Astrocyte of the spinal cord (primary cell): ENCODE measurements at regions not wholly inside any gene's neighbourhood (a gene's known extent, or its start where the extent isn't known, plus 50 kb on each side); places are given as distances from the start of the nearest gene placed in this dataset.

Experiments
- DNase-seq: peaks from one replicate; pipeline ENCODE4 v3.0.0; 2011; ENCODE audit warnings: low read depth, low spot score
- H3K4me3 ChIP-seq: 2 replicates; pipeline ENCODE4 v1.5.1; 2011; ENCODE audit warnings: low read depth, mild to moderate bottlenecking, low read length, moderate library complexity
- CTCF ChIP-seq: IDR thresholded peaks from 2 replicates; pipeline ENCODE4 v1.5.1; 2012; ENCODE audit warnings: low read depth, mild to moderate bottlenecking, low read length, inconsistent platforms
- in situ Hi-C: cut with HindIII; loops from 2 replicates; pipeline ENCODE4 v1.10.0; 2017; ENCODE audit warnings: low sequenced_read_pairs

- DNase-seq: no peak
- TF ChIP-seq CTCF: no peak
- in situ Hi-C loops: no loop called here
- no peak overlapping the region for H3K4me3 ChIP-seq
Observed at GRCh38 chr2:107361751-107362381, 464.8 kb upstream of the RGPD4 start.

- in situ Hi-C loops: no loop called here
- H3K4me3 ChIP-seq: no peak overlapping the region
- no peak for TF ChIP-seq CTCF
- DNase-seq: no peak
Observed at GRCh38 chr2:107362993-107363392, 463.7 kb upstream of the RGPD4 start.

- DNase-seq: no peak
- in situ Hi-C loops: no loop called here
- TF ChIP-seq CTCF: no peak
- H3K4me3 ChIP-seq: no peak overlapping the region
Observed at GRCh38 chr2:107363806-107364205, 462.9 kb upstream of the RGPD4 start.

GRCh38 chr2:107364361-107364950 lies 462.2 kb upstream of the RGPD4 start:
- no peak for TF ChIP-seq CTCF
- no peak for DNase-seq
- in situ Hi-C loops: no loop called here
- no peak overlapping the region for H3K4me3 ChIP-seq

- no peak for TF ChIP-seq CTCF
- in situ Hi-C loops: no loop called here
Observed at GRCh38 chr2:107374249-107374648, 452.4 kb upstream of the RGPD4 start.

GRCh38 chr2:107376909-107377308 lies 449.8 kb upstream of the RGPD4 start:
- in situ Hi-C loops: no loop called here
- DNase-seq: no peak
- no peak for TF ChIP-seq CTCF
- no peak overlapping the region for H3K4me3 ChIP-seq

More at GRCh38 chr2:107374249-107374648, 452.4 kb upstream of the RGPD4 start:
- peak; percentile 10 for DNase-seq
- H3K4me3 ChIP-seq: no peak overlapping the region
